Ascending aorta (tissue), 2 donors: ENCODE measurements at regions not wholly inside any gene's neighbourhood (a gene's known extent, or its start where the extent isn't known, plus 50 kb on each side); places are given as distances from the start of the nearest gene placed in this dataset.

Experiments
- DNase-seq, 2 donors: peaks; one replicate each; pipeline ENCODE4 v3.0.0-alpha.2; 2019; ENCODE audit warnings: low spot score in 2 of 2
- H3K27ac ChIP-seq, 2 donors: fragments of 200-600 bp; sonication (generic); one replicate each; pipeline ENCODE4 v1.5.1; 2016 to 2017; ENCODE audit warnings: mild to moderate bottlenecking in 1 of 2
- H3K27me3 ChIP-seq: fragments of 200-600 bp; sonication (generic); one replicate; pipeline ENCODE4 v1.5.1; 2017
- H3K36me3 ChIP-seq, 2 donors: fragments of 200-600 bp; sonication (generic); one replicate each; pipeline ENCODE4 v1.5.1; 2016
- H3K4me1 ChIP-seq, 2 donors: fragments of 200-600 bp; sonication (generic); one replicate each; pipeline ENCODE4 v1.5.1; 2016 to 2017; ENCODE audit warnings: mild to moderate bottlenecking in 1 of 2
- H3K4me3 ChIP-seq, 2 donors: fragments of 200-600 bp; sonication (generic); one replicate each; pipeline ENCODE4 v1.5.1; 2016 to 2017; ENCODE audit warnings: mild to moderate bottlenecking in 1 of 2
- H3K9me3 ChIP-seq, 2 donors: fragments of 200-600 bp; sonication (generic); one replicate each; pipeline ENCODE4 v1.5.1; 2016
- CTCF ChIP-seq, 3 experiments: fragments of 200-600 bp in 2 of 3; fragments of 450-650 bp in 1 of 3; sonication (generic) in 2 of 3; IDR thresholded peaks; one replicate each; pipeline ENCODE4 v1.5.1; 2016 to 2019; ENCODE audit warnings: antibody characterized with exemption in 3 of 3, mild to moderate bottlenecking in 1 of 3, moderate library complexity in 1 of 3
- intact Hi-C: fragments of 100-400 bp; cut with DNase I; formaldehyde crosslinking; loops from one replicate; pipeline ENCODE4 v1.15.1; 2023

- TF ChIP-seq CTCF (IDR thresholded peaks at IDR 0.05), result no peak
- intact Hi-C loops, result no loop called here
- H3K27ac ChIP-seq, result no peak overlapping the region
- H3K9me3 ChIP-seq, result no peaks in the 10 kb centered on the region
- no peaks in the 10 kb centered on the region for H3K36me3 ChIP-seq
- no peaks in the 10 kb centered on the region for H3K27me3 ChIP-seq
- no peak for DNase-seq
- peaks cover 0 to 17% of the 10 kb centered on the region in 2 donors for H3K4me1 ChIP-seq
- no peak overlapping the region for H3K4me3 ChIP-seq
These were observed 549.6 kb upstream of the CITED2 start for GRCh38 chr6:139923964-139924475.

DNA sequence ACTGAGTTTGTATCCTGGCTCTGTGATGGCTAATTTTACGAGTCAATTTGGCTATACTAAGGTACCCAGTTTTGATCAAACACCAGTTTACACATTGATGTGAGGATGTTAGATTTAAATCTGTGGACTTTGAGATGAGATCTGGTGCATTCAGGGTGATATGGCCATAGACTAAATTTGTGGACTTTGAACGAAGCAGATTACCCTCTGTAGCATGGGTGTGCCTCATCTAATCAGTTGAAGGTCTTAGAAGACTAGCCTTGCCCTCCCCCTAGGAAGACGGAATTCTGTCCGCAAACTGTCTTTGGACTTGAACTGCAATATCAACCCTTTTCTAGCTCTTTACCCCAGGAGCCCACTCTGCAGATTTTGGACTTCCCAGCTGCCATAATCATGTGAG is 547.8 kb upstream of the CITED2 start:
- H3K27ac ChIP-seq, result no peak overlapping the region
- no peak overlapping the region for H3K4me3 ChIP-seq
- H3K27me3 ChIP-seq, result no peaks in the 10 kb centered on the region
- no peaks in the 10 kb centered on the region for H3K36me3 ChIP-seq
- intact Hi-C loops, result no loop called here
- no peak for DNase-seq
- no peak for TF ChIP-seq CTCF (IDR thresholded peaks at IDR 0.05)
- peaks cover 0 to 17% of the 10 kb centered on the region in 2 donors for H3K4me1 ChIP-seq
- H3K9me3 ChIP-seq, result no peaks in the 10 kb centered on the region

DNA sequence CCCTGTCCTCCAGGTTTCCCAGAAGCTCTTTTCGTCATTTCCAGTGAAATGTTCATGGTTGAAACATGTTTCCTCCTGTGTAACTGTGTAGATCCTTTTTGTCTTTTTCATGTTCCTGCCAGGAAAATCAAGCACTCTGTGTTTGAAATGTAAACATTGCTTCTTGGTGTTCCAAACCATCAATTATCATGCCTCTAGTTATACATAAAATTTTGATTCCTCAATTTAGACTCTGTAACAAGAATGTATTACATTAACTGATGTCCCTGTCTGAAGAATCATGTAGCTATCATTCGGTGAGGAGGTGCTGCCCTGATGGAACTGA is 546.3 kb upstream of the CITED2 start:
- intact Hi-C loops, result no loop called here
- no peaks in the 10 kb centered on the region for H3K9me3 ChIP-seq
- H3K27me3 ChIP-seq, result no peaks in the 10 kb centered on the region
- no peak overlapping the region for H3K4me3 ChIP-seq
- no peak for TF ChIP-seq CTCF (IDR thresholded peaks at IDR 0.05)
- no peaks in the 10 kb centered on the region for H3K36me3 ChIP-seq
- DNase-seq, result no peak
- peaks cover 0 to 4% of the 10 kb centered on the region in 2 donors for H3K4me1 ChIP-seq
- H3K27ac ChIP-seq, result no peak overlapping the region

DNA sequence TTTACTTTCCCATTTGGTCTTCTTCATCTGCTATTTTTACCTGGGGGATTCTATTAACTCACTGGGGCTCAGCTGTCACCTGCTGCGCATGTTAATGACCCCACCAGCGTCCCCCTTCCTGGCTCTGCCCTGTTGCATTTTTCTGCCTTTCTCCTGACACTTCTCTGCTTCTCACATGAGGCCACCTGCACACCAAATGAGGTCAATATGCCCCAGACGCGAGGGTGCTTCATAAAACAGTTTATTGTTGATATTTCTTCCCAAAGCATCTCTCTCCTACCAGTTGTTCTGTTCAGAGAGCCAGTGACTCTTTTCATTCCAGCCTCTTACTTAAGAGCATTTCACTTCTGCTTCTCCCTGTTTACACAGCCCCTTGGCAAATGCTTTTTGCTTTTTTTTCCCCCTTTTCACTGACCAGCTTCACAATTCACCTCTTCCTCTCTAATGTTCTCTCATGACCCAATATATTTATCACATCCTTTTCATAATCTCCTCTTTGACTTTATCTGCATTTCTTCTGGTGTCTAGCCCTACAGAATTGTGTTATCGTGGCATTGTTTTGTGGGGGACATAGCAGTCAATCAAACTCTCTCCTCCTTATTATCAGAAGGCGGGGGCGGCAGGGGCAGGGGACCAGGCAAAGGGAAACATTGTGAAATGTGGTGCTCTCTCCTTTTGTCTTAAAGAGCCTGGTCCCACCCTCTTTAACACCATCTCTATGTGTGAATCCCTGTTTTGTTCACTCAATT is 545.8 kb upstream of the CITED2 start:
- no peak overlapping the region for H3K4me3 ChIP-seq
- no peaks in the 10 kb centered on the region for H3K9me3 ChIP-seq
- H3K36me3 ChIP-seq, result no peaks in the 10 kb centered on the region
- TF ChIP-seq CTCF (IDR thresholded peaks at IDR 0.05), result no peak
- no peaks in the 10 kb centered on the region for H3K4me1 ChIP-seq
- intact Hi-C loops, result no loop called here
- no peaks in the 10 kb centered on the region for H3K27me3 ChIP-seq
- H3K27ac ChIP-seq, result no peak overlapping the region
- no peak for DNase-seq

DNA sequence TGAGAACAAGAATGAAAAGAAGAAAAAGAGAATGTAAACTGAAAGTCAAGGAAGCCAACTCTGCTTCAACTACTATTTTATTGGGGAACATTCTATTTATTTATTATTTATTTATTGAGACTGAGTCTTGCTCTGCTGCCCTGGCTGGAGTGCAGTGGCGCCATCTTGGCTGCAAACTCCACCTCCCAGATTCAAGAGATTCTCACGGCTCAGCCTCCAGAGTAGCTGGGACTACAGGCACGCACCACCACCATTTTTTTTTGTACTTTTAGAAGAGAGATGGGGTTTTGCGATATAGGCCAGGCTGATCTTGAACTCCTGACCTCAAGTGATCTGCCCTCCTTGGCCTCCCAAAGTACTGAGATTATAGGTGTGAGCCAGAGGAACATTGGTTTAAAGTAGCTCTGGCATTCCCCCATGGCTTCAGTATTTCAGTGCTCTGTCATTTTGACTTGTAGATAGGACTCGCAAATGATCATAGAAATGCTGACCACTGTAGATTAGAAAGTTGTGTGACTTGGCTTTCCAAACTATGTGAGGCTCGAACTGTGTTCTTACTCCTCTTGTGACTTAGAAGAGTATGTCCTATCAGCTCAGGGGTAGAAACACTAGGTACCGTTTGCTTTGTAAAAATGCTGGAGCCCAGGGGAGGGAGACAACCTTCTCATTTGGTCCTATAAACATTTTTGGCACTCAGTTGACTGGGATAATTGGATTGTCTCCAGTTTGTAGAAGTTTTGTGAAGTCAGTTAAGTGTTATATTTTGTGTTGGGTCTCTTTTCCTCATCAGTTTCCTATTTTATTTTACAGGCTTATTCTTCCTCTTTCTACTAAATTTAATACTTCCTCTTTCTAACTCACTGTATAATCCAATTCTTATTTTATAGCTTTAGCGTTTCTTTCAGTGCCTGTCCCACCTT is 544.9 kb upstream of the CITED2 start:
- DNase-seq, result no peak
- no peaks in the 10 kb centered on the region for H3K36me3 ChIP-seq
- no peak for TF ChIP-seq CTCF (IDR thresholded peaks at IDR 0.05)
- H3K27me3 ChIP-seq, result no peaks in the 10 kb centered on the region
- peaks cover 0 to 6% of the 10 kb centered on the region in 2 donors for H3K9me3 ChIP-seq
- H3K27ac ChIP-seq, result no peak overlapping the region
- H3K4me3 ChIP-seq, result no peak overlapping the region
- H3K4me1 ChIP-seq, result no peaks in the 10 kb centered on the region
- intact Hi-C loops, result no loop called here
